ENCODE measurements at regions not wholly inside any gene's neighbourhood (a gene's known extent, or its start where the extent isn't known, plus 50 kb on each side); places are given as distances from the start of the nearest gene placed in this dataset.

DNA sequence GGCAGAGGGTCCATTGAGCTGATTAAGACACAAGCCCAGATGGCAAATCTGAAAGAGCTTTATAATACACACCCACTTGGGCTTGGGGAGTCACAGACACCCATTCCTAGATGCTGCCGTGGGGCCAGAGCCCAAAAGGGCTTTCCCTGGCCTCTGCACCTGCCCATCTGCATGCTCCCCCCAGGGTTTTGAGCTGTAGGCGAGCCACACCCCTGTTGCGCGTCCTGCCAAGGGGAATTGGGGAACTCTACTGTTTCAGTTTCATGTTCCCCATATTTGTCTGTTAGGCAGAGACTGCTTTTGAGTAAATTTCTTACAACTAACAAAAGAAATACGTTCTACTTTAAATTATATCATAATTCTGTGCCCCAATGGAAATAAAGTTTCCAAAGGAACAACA is 52.9 kb upstream of the FNDC1 start:
- H3K9me3 ChIP-seq (ENCODE audit: insufficient read depth in 2 of 2, low read depth in 1 of 2, low read length in 1 of 2): no peaks in the 10 kb centered on the region
- H3K27me3 ChIP-seq (replicated peaks in 1 of 4; ENCODE audit: control insufficient read depth in 3 of 4, extremely low read depth in 1 of 4, insufficient read depth in 3 of 4, low read length in 3 of 4): peaks cover 0 to 2% (median 0%) of the 10 kb centered on the region in 4 experiments; a peak in 1 of 7 replicates
- H3K4ac ChIP-seq (replicated peaks; ENCODE audit: insufficient read length, low read depth, low read length): no peak overlapping the region
- POLR2A ChIA-PET (ENCODE audit: partially characterized antibody): no interaction called here
- no peak overlapping the region for H2BK5ac ChIP-seq (ENCODE audit: low read depth, low read length)
- WGBS, 2 experiments (ENCODE audit: extremely low coverage in 1 of 2, insufficient coverage in 1 of 2, insufficient read length in 1 of 2, insufficient replicate concordance in 2 of 2, low coverage in 1 of 2, low lambda C conversion rate in 2 of 2, missing lambda C conversion rate in 1 of 2): 88% methylated on average over 5 of the region's 5 CpGs; no CpG with 5 or more reads in 1 of the 2 experiments
- H2BK12ac ChIP-seq (ENCODE audit: low read depth, low read length): no peak overlapping the region
- H4K91ac ChIP-seq (replicated peaks; ENCODE audit: insufficient read length, low read length): no peak overlapping the region
- H3K27ac ChIP-seq (ENCODE audit: low read depth, low read length): no peak overlapping the region
- no peak overlapping the region for H4K5ac ChIP-seq (ENCODE audit: insufficient read length, low read depth, low read length)
- H4K8ac ChIP-seq (ENCODE audit: extremely low read depth, insufficient read depth, low read length): no peak overlapping the region
- H3K4me1 ChIP-seq (replicated peaks in 1 of 4; ENCODE audit: control insufficient read depth in 3 of 4, insufficient read depth in 4 of 4, low read length in 3 of 4): no peaks in the 10 kb centered on the region
- H4K20me1 ChIP-seq (replicated peaks in 1 of 2; ENCODE audit: control insufficient read depth in 1 of 2, insufficient read depth in 2 of 2, low read length in 2 of 2): no peaks in the 10 kb centered on the region
- H3K56ac ChIP-seq (replicated peaks; ENCODE audit: insufficient read length, low read depth, low read length): no peak overlapping the region
- no peak overlapping the region for H2BK15ac ChIP-seq (ENCODE audit: low read length)
- H3K36me3 ChIP-seq (ENCODE audit: control insufficient read depth in 2 of 4, insufficient read depth in 4 of 4, low read length in 3 of 4): no peaks in the 10 kb centered on the region
- DNase-seq (ENCODE audit: low read depth in 1 of 2, low spot score in 2 of 2): no peak
- no peaks in the 10 kb centered on the region for H3K79me1 ChIP-seq (ENCODE audit: low read depth, low read length)
- H2AFZ ChIP-seq (ENCODE audit: low read length): no peak overlapping the region
- H3K23ac ChIP-seq (ENCODE audit: insufficient read length): no peak overlapping the region
- H3K9ac ChIP-seq (replicated peaks in 1 of 4; ENCODE audit: extremely low read depth in 1 of 4, low read depth in 3 of 4, low read length in 3 of 4): no peak overlapping the region
- no peak overlapping the region for H3K18ac ChIP-seq (ENCODE audit: extremely low read depth, low read length)
- no peak overlapping the region for H2AK5ac ChIP-seq (ENCODE audit: low read depth, low read length)
- no peak overlapping the region for H3K14ac ChIP-seq (ENCODE audit: insufficient read length)
- H3K4me2 ChIP-seq (ENCODE audit: insufficient read depth in 1 of 2, low read depth in 2 of 2, low read length in 2 of 2): no peak overlapping the region
- no peaks in the 10 kb centered on the region for H3K79me2 ChIP-seq (ENCODE audit: control insufficient read depth in 1 of 2, insufficient read depth in 2 of 2, low read length in 2 of 2)
- CTCF ChIA-PET (ENCODE audit: partially characterized antibody): interaction anchor here (0.6 to 2.2 kb wide), 5 partner anchors 9 to 157 kb away, joined by 3 to 10 read pairs (median 4); no protein-coding TSS in a partner anchor
- no peak overlapping the region for H3K4me3 ChIP-seq (ENCODE audit: extremely low read depth in 1 of 4, insufficient read depth in 2 of 4, low read depth in 3 of 4, low read length in 4 of 4)
- H2BK120ac ChIP-seq (replicated peaks; ENCODE audit: low read depth, low read length): no peak overlapping the region
- no peak overlapping the region for H2BK20ac ChIP-seq (ENCODE audit: low read length)
- FAIRE-seq: no peak
- TF ChIP-seq USF2 (IDR thresholded peaks at IDR 0.05; ENCODE audit: low read length) (no peak), POU5F1 (IDR thresholded peaks at IDR 0.05; ENCODE audit: low read depth, low read length) (no peak), ASH2L (IDR thresholded peaks at IDR 0.05; ENCODE audit: low read length) (no peak), GTF2F1 (IDR thresholded peaks at IDR 0.05; ENCODE audit: borderline replicate concordance, low read depth, low read length) (no peak), JUND (IDR thresholded peaks at IDR 0.05; ENCODE audit: low read length) (no peak), EGR1 (IDR thresholded peaks at IDR 0.05; ENCODE audit: borderline replicate concordance, low read depth, low read length) (no peak), BCL11A (IDR thresholded peaks at IDR 0.05; ENCODE audit: low read depth in 2 of 2, low read length in 2 of 2) (no peak), TEAD4 (IDR thresholded peaks at IDR 0.05; ENCODE audit: low read depth, low read length) (no peak), RNF2 (IDR thresholded peaks at IDR 0.05; ENCODE audit: borderline replicate concordance, low read depth, low read length, missing control alignments, poor library complexity, severe bottlenecking) (no peak)
- TF ChIP-seq, protein P1, sequence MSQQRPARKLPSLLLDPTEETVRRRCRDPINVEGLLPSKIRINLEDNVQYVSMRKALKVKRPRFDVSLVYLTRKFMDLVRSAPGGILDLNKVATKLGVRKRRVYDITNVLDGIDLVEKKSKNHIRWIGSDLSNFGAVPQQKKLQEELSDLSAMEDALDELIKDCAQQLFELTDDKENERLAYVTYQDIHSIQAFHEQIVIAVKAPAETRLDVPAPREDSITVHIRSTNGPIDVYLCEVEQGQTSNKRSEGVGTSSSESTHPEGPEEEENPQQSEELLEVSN (IDR thresholded peaks at IDR 0.05): no peak
- H3K23me2 ChIP-seq (ENCODE audit: low read depth, low read length): no peaks in the 10 kb centered on the region

All from H1 (cell line).